ENCODE measurements at regions not wholly inside any gene's neighbourhood (a gene's known extent, or its start where the extent isn't known, plus 50 kb on each side); places are given as distances from the start of the nearest gene placed in this dataset.

GRCh38 chr12:111012918-111013317, 92.5 kb upstream of the MYL2 start:
- Histone ChIP-seq H3K4me3 (ENCODE audit: low read length) (no peak overlapping the region), H3K9me2 (ENCODE audit: insufficient read depth, low read length) (no peaks in the 10 kb centered on the region), H3K9me3 (ENCODE audit: low read length) (no peaks in the 10 kb centered on the region), H3K4me2 (ENCODE audit: low read length) (no peak overlapping the region), H3F3A (ENCODE audit: insufficient read depth, low read length, poor library complexity, severe bottlenecking) (no peaks in the 10 kb centered on the region), H3K27me3 (ENCODE audit: insufficient read depth, low read depth, low read length) (no peaks in the 10 kb centered on the region), H3K36me3 (ENCODE audit: insufficient read depth, low read length) (no peaks in the 10 kb centered on the region), H2AFZ (ENCODE audit: low read depth, low read length) (no peak overlapping the region), H3K27ac (ENCODE audit: low read length) (no peak overlapping the region), H4K20me1 (ENCODE audit: insufficient read depth) (no peaks in the 10 kb centered on the region), H3K9ac (ENCODE audit: low read length) (no peak overlapping the region), H3K79me2 (replicated peaks; ENCODE audit: insufficient read depth, low read length) (no peaks in the 10 kb centered on the region)
- TF ChIP-seq RAD21 (conservative IDR thresholded peaks at IDR 0.05) (no peak), CTCF (IDR thresholded peaks at IDR 0.05; ENCODE audit: poor library complexity, severe bottlenecking) (no peak), EP300 (conservative IDR thresholded peaks at IDR 0.05; ENCODE audit: poor library complexity, severe bottlenecking) (no peak)

DNA sequence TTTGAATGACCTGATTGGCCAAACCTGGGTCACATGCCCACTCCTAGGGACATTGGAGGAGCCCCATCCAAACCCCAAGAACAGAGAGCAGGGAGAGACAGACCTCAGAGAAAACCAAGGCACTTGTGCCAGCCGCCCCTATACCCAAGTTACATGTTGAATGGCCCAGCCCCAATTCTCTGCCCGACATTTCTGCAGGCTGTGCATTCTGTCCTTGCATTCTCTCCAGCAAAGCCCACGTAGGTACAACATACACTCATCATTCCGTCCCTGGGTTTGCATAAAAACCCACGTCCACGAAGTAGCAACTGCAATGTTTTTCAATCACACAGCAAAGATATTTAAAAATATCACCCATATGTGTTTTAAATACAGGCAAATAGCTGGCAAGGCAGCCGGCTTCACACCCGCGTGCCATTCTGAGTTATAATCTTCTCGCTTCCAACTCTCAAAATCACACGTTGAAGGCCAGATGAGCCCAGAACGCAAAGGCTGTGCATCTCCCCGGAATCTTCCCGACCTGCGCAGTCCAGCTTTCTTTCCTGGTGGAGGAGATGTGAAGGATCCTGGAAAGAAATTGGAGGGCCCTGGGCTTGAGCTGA, 91.7 kb upstream of the MYL2 start:
- Histone ChIP-seq H3K9me3 (ENCODE audit: low read length) (no peaks in the 10 kb centered on the region), H3K4me3 (ENCODE audit: low read length) (no peak overlapping the region), H4K20me1 (ENCODE audit: insufficient read depth) (no peaks in the 10 kb centered on the region), H3K36me3 (ENCODE audit: insufficient read depth, low read length) (no peaks in the 10 kb centered on the region), H3K9me2 (ENCODE audit: insufficient read depth, low read length) (no peaks in the 10 kb centered on the region), H3F3A (ENCODE audit: insufficient read depth, low read length, poor library complexity, severe bottlenecking) (no peaks in the 10 kb centered on the region), H3K27me3 (ENCODE audit: insufficient read depth, low read depth, low read length) (no peaks in the 10 kb centered on the region), H2AFZ (ENCODE audit: low read depth, low read length) (no peak overlapping the region), H3K27ac (ENCODE audit: low read length) (no peak overlapping the region), H3K9ac (ENCODE audit: low read length) (no peak overlapping the region), H3K79me2 (replicated peaks; ENCODE audit: insufficient read depth, low read length) (no peaks in the 10 kb centered on the region), H3K4me2 (ENCODE audit: low read length) (no peak overlapping the region)
- TF ChIP-seq SMC3 (conservative IDR thresholded peaks at IDR 0.05; ENCODE audit: poor library complexity) (no peak), EP300 (conservative IDR thresholded peaks at IDR 0.05; ENCODE audit: poor library complexity, severe bottlenecking) (no peak)

- H3K79me2 ChIP-seq (replicated peaks; ENCODE audit: insufficient read depth, low read length): no peaks in the 10 kb centered on the region
- H3K4me2 ChIP-seq (ENCODE audit: low read length): no peak overlapping the region
- no peaks in the 10 kb centered on the region for H3K36me3 ChIP-seq (ENCODE audit: insufficient read depth, low read length)
- H3F3A ChIP-seq (ENCODE audit: insufficient read depth, low read length, poor library complexity, severe bottlenecking): no peaks in the 10 kb centered on the region
- no peak overlapping the region for H3K4me3 ChIP-seq (ENCODE audit: low read length)
- H2AFZ ChIP-seq (ENCODE audit: low read depth, low read length): no peak overlapping the region
- no peak overlapping the region for H3K9ac ChIP-seq (ENCODE audit: low read length)
- no peaks in the 10 kb centered on the region for H3K27me3 ChIP-seq (ENCODE audit: insufficient read depth, low read depth, low read length)
- H4K20me1 ChIP-seq (ENCODE audit: insufficient read depth): no peaks in the 10 kb centered on the region
- no peaks in the 10 kb centered on the region for H3K9me2 ChIP-seq (ENCODE audit: insufficient read depth, low read length)
- no peak overlapping the region for H3K27ac ChIP-seq (ENCODE audit: low read length)
- H3K9me3 ChIP-seq (ENCODE audit: low read length): no peaks in the 10 kb centered on the region
- no peak for TF ChIP-seq CTCF (IDR thresholded peaks at IDR 0.05; ENCODE audit: poor library complexity, severe bottlenecking)
- TF ChIP-seq RAD21 (conservative IDR thresholded peaks at IDR 0.05): no peak
Measured at GRCh38 chr12:111010916-111011657, 90.7 kb upstream of the MYL2 start.
